Mucosa of stomach (tissue), 1 donor: ENCODE measurements at regions not wholly inside any gene's neighbourhood (a gene's known extent, or its start where the extent isn't known, plus 50 kb on each side); places are given as distances from the start of the nearest gene placed in this dataset.
"Not testable (repeated sequence)": the region's sequence is repeated elsewhere in the genome, so short reads cannot be mapped to it uniquely, and the experiment has no call there.

Source experiments
- H3K27me3 ChIP-seq: one replicate; pipeline ENCODE4 v1.7.0; 2013; ENCODE audit warnings: mild to moderate bottlenecking, low read length; ENCODE audit not compliant: control insufficient read depth, insufficient read depth
- H3K36me3 ChIP-seq: one replicate; pipeline ENCODE4 v1.7.0; 2013; ENCODE audit warnings: low read length; ENCODE audit not compliant: control insufficient read depth, insufficient read depth
- H3K4me1 ChIP-seq: one replicate; pipeline ENCODE4 v1.7.0; 2013; ENCODE audit warnings: mild to moderate bottlenecking, low read length; ENCODE audit not compliant: control insufficient read depth, insufficient read depth
- H3K4me3 ChIP-seq: one replicate; pipeline ENCODE4 v1.7.0; 2013; ENCODE audit warnings: low read length
- H3K9ac ChIP-seq: one replicate; pipeline ENCODE4 v1.7.0; 2013; ENCODE audit warnings: mild to moderate bottlenecking, low read length, moderate library complexity
- H3K9me3 ChIP-seq: one replicate; pipeline ENCODE4 v1.7.0; 2013; ENCODE audit warnings: mild to moderate bottlenecking, low read length, moderate library complexity; ENCODE audit not compliant: control insufficient read depth
- donor health status: Pancreatic carcinoma.

GRCh38 chr6:166853371-166854325 lies 102.7 kb downstream of the RNASET2 start:
- Histone ChIP-seq H3K4me3 (no peak overlapping the region), H3K9ac (no peak overlapping the region), H3K9me3 (no peaks in the 10 kb centered on the region), H3K4me1 (no peaks in the 10 kb centered on the region), H3K27me3 (no peaks in the 10 kb centered on the region), H3K36me3 (no peaks in the 10 kb centered on the region)

GRCh38 chr6:166852451-166852975 lies 103.8 kb downstream of the RNASET2 start:
- no peaks in the 10 kb centered on the region for H3K27me3 ChIP-seq
- no peaks in the 10 kb centered on the region for H3K9me3 ChIP-seq
- no peak overlapping the region for H3K9ac ChIP-seq
- H3K4me3 ChIP-seq: no peak overlapping the region
- no peaks in the 10 kb centered on the region for H3K4me1 ChIP-seq
- no peaks in the 10 kb centered on the region for H3K36me3 ChIP-seq

GRCh38 chr6:166851911-166852310 lies 104.4 kb downstream of the RNASET2 start:
- no peaks in the 10 kb centered on the region for H3K4me1 ChIP-seq
- no peak overlapping the region for H3K4me3 ChIP-seq
- no peaks in the 10 kb centered on the region for H3K9me3 ChIP-seq
- H3K36me3 ChIP-seq: no peaks in the 10 kb centered on the region
- no peak overlapping the region for H3K9ac ChIP-seq
- H3K27me3 ChIP-seq: no peaks in the 10 kb centered on the region

- Histone ChIP-seq H3K4me3 (no peak overlapping the region), H3K36me3 (no peaks in the 10 kb centered on the region), H3K9me3 (no peaks in the 10 kb centered on the region), H3K4me1 (no peaks in the 10 kb centered on the region), H3K9ac (no peak overlapping the region), H3K27me3 (no peaks in the 10 kb centered on the region)
Measured at GRCh38 chr6:166851426-166851825, 104.9 kb downstream of the RNASET2 start.

GRCh38 chr6:166850677-166851076 lies 105.7 kb downstream of the RNASET2 start:
- Histone ChIP-seq H3K36me3 (no peaks in the 10 kb centered on the region), H3K9me3 (no peaks in the 10 kb centered on the region), H3K4me1 (no peaks in the 10 kb centered on the region), H3K4me3 (no peak overlapping the region), H3K9ac (no peak overlapping the region), H3K27me3 (no peaks in the 10 kb centered on the region)

GRCh38 chr6:166849749-166850183 lies 106.6 kb downstream of the RNASET2 start:
- Histone ChIP-seq H3K9me3 (no peaks in the 10 kb centered on the region), H3K36me3 (no peaks in the 10 kb centered on the region)

GRCh38 chr6:166848979-166849748 lies 107.2 kb downstream of the RNASET2 start:
- Histone ChIP-seq H3K4me1 (no peaks in the 10 kb centered on the region), H3K9ac (no peak overlapping the region), H3K9me3 (no peaks in the 10 kb centered on the region), H3K27me3 (no peaks in the 10 kb centered on the region), H3K4me3 (no peak overlapping the region), H3K36me3 (no peaks in the 10 kb centered on the region)

More at GRCh38 chr6:166849749-166850183, 106.6 kb downstream of the RNASET2 start:
- Histone ChIP-seq H3K27me3 (no peaks in the 10 kb centered on the region), H3K4me3 (no peak overlapping the region), H3K9ac (no peak overlapping the region), H3K4me1 (no peaks in the 10 kb centered on the region)

GRCh38 chr6:166846446-166847142 lies 109.8 kb downstream of the RNASET2 start:
- H3K9me3 ChIP-seq, H3K36me3 ChIP-seq, H3K9ac ChIP-seq, H3K27me3 ChIP-seq, H3K4me1 ChIP-seq, H3K4me3 ChIP-seq: not testable (repeated sequence)

GRCh38 chr6:166842607-166843006 lies 113.7 kb downstream of the RNASET2 start:
- H3K36me3 ChIP-seq: no peaks in the 10 kb centered on the region
- H3K4me1 ChIP-seq: no peaks in the 10 kb centered on the region
- no peaks in the 10 kb centered on the region for H3K9me3 ChIP-seq
- no peak overlapping the region for H3K4me3 ChIP-seq
- no peaks in the 10 kb centered on the region for H3K27me3 ChIP-seq
- H3K9ac ChIP-seq: no peak overlapping the region

GRCh38 chr6:166841216-166841615 lies 115.1 kb downstream of the RNASET2 start:
- Histone ChIP-seq H3K36me3 (no peaks in the 10 kb centered on the region), H3K4me3 (no peak overlapping the region), H3K4me1 (no peaks in the 10 kb centered on the region), H3K9me3 (no peaks in the 10 kb centered on the region), H3K9ac (no peak overlapping the region), H3K27me3 (no peaks in the 10 kb centered on the region)

- Histone ChIP-seq H3K36me3 (no peaks in the 10 kb centered on the region), H3K9ac (no peak overlapping the region), H3K27me3 (no peaks in the 10 kb centered on the region), H3K4me3 (no peak overlapping the region), H3K4me1 (no peaks in the 10 kb centered on the region), H3K9me3 (no peaks in the 10 kb centered on the region)
Measured at GRCh38 chr6:166839569-166839968, 116.8 kb downstream of the RNASET2 start.
